CD4-positive, alpha-beta T cell treated with Interleukin-2 at 100 ng/mL for 4 hours (primary cell): ENCODE measurements at regions not wholly inside any gene's neighbourhood (a gene's known extent, or its start where the extent isn't known, plus 50 kb on each side); places are given as distances from the start of the nearest gene placed in this dataset.
A peak's percentile ranks its signal among the peaks of the same experiment; 100 is the strongest.

Experiments
- DNase-seq: peaks from one replicate; pipeline ENCODE4 v3.0.0-alpha.2; 2020; ENCODE audit warnings: low spot score

GRCh38 chr6:145319605-145320004 lies 415.7 kb downstream of the EPM2A start:
- no peak for DNase-seq

GRCh38 chr6:145323646-145324045 lies 411.7 kb downstream of the EPM2A start:
- DNase-seq = no peak

- no peak for DNase-seq
These were observed 407.7 kb downstream of the EPM2A start for GRCh38 chr6:145327586-145327985.

- no peak for DNase-seq
These were observed 406.1 kb downstream of the EPM2A start for GRCh38 chr6:145329257-145329656.

GRCh38 chr6:145331066-145331465 lies 404.3 kb downstream of the EPM2A start:
- no peak for DNase-seq

- no peak for DNase-seq
These were observed 403.3 kb downstream of the EPM2A start for GRCh38 chr6:145332011-145332410.

GRCh38 chr6:145336119-145336518 lies 399.2 kb downstream of the EPM2A start:
- no peak for DNase-seq

GRCh38 chr6:145339089-145339488 lies 396.2 kb downstream of the EPM2A start:
- no peak for DNase-seq

- DNase-seq = no peak
These were observed 395.1 kb downstream of the EPM2A start for GRCh38 chr6:145340256-145340655.

- DNase-seq = no peak
These were observed 390.2 kb downstream of the EPM2A start for GRCh38 chr6:145345094-145345493.

- DNase-seq = no peak
These were observed 388.1 kb downstream of the EPM2A start for GRCh38 chr6:145347216-145347615.

- no peak for DNase-seq
These were observed 385.3 kb downstream of the EPM2A start for GRCh38 chr6:145349950-145350510.

- no peak for DNase-seq
These were observed 384.4 kb downstream of the EPM2A start for GRCh38 chr6:145350928-145351327.

GRCh38 chr6:145352382-145353080 lies 382.8 kb downstream of the EPM2A start:
- DNase-seq = no peak

- no peak for DNase-seq
These were observed 374.5 kb downstream of the EPM2A start for GRCh38 chr6:145360865-145361264.

GRCh38 chr6:145367149-145367548 lies 368.2 kb downstream of the EPM2A start:
- no peak for DNase-seq

GRCh38 chr6:145368075-145368474 lies 367.2 kb downstream of the EPM2A start:
- DNase-seq = no peak

- no peak for DNase-seq
These were observed 364.8 kb downstream of the EPM2A start for GRCh38 chr6:145370559-145370958.

- DNase-seq = peak; percentile 50
These were observed 362.6 kb downstream of the EPM2A start for GRCh38 chr6:145372671-145373151.

GRCh38 chr6:145373826-145374225 lies 361.5 kb downstream of the EPM2A start:
- DNase-seq = no peak

GRCh38 chr6:145374570-145374969 lies 360.8 kb downstream of the EPM2A start:
- DNase-seq = no peak

- no peak for DNase-seq
These were observed 359.8 kb downstream of the EPM2A start for GRCh38 chr6:145375502-145375901.

- DNase-seq = no peak
These were observed 355.1 kb downstream of the EPM2A start for GRCh38 chr6:145380186-145380585.

- DNase-seq = no peak
These were observed 353.4 kb downstream of the EPM2A start for GRCh38 chr6:145381941-145382340.
